Body of pancreas (tissue), 4 donors: ENCODE measurements at regions not wholly inside any gene's neighbourhood (a gene's known extent, or its start where the extent isn't known, plus 50 kb on each side); places are given as distances from the start of the nearest gene placed in this dataset.

Source experiments
- CTCF ChIP-seq, 7 experiments: fragments of 450-650 bp in 4 of 7; fragments of 200-600 bp in 3 of 7; sonication (generic) in 3 of 7; IDR thresholded peaks; one replicate each; pipeline ENCODE4 v1.5.1; 2016 to 2019; ENCODE audit warnings: antibody characterized with exemption in 7 of 7
- POLR2A ChIP-seq, 3 donors: fragments of 450-650 bp; IDR thresholded peaks; one replicate each; pipeline ENCODE4 v1.6.1; 2016; ENCODE audit warnings: antibody characterized with exemption in 3 of 3, mild to moderate bottlenecking in 2 of 3

DNA sequence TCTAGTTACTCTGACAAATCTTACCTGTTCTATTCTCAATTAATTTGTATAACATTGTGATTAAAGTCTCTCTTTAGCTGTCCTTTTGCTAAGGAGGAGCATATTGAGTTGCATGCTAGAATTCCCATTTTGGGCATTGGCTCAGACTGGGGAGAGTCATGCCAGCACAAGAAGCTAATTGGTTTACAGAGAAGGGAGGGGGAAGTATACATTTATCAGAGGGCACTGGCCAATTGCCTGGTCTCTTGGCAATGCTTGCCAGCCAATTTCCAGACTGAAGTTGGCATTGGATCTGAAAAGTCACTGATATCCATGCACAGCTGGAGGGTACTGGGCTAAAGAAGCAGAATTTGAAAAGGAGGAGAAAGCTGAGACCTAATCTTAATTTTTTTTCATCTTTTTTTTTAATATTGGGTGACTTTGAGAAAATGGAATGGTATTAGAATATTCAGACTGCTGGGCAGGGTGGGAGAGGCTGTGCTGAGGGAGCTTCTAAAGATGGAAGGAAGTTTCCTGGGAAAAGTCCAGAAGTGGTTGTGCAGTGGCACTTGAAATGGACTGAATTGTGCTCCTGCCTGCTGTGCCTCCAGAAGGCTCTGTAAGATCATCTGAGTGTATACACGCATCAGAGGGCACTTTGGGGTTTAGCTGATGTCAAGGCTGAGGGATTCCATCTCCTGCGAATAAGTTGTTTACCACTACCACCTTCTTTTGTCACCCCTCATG is 365.2 kb upstream of the DPH6 start:
- TF ChIP-seq CTCF (IDR thresholded peaks at IDR 0.05), result no peak
- no peak for TF ChIP-seq POLR2A (IDR thresholded peaks at IDR 0.05)
